ENCODE measurements at regions not wholly inside any gene's neighbourhood (a gene's known extent, or its start where the extent isn't known, plus 50 kb on each side); places are given as distances from the start of the nearest gene placed in this dataset.

DNA sequence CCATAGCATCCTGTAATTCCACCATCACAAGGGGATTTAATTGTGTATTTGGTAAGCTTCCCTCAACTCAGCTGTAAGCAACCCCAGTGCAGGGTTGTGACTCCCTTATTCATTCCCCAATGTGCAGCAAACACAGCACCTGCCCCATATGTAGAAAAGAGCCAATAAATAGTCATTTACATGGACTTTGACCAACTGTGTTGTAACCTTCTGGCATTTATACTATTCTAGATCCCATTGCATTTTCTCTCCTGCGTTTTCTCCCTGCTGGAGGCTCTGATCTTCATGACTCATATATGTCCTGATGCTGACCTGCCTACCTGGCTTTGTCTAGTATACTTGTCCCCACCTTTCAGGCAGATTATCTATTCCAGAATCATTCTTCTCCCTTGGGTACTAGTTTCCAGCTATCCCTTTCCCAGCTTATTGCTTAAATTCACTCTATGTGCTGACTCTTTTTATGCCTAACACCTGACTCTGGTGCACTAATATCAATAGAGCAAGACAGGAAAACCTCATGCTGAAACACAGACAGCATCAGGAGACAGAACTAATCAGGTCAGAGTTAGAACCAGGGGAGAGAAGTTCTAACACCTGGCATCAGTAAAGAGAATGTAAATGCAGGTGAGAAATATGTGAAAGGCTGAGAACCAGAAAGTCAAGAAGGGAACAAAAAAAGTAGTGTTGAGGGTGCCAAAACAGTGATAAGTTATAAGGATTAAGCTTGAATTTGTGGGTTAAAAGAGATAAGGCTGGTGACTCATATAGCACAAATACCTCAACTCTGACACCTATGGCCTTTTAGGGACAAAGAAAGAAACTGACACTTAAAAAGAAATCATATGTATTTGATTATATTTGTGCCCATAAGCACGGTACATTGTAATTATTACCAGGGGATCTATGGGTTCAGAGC is 402.7 kb downstream of the IPMK start:
- H3K4me3 ChIP-seq (ENCODE audit: low read depth, low read length): no peak overlapping the region
- no peaks in the 10 kb centered on the region for H3K27me3 ChIP-seq (replicated peaks)
- DNase-seq: no peak
- H3K27ac ChIP-seq: no peak overlapping the region
- no peaks in the 10 kb centered on the region for H3K36me3 ChIP-seq (replicated peaks)
- TF ChIP-seq CTCF (IDR thresholded peaks at IDR 0.05; ENCODE audit: low read depth, low read length, missing control alignments): no peak
- in situ Hi-C loops (cut with HindIII; ENCODE audit: low pct_ligation_motif_present, low sequenced_read_pairs): no loop called here

DNA sequence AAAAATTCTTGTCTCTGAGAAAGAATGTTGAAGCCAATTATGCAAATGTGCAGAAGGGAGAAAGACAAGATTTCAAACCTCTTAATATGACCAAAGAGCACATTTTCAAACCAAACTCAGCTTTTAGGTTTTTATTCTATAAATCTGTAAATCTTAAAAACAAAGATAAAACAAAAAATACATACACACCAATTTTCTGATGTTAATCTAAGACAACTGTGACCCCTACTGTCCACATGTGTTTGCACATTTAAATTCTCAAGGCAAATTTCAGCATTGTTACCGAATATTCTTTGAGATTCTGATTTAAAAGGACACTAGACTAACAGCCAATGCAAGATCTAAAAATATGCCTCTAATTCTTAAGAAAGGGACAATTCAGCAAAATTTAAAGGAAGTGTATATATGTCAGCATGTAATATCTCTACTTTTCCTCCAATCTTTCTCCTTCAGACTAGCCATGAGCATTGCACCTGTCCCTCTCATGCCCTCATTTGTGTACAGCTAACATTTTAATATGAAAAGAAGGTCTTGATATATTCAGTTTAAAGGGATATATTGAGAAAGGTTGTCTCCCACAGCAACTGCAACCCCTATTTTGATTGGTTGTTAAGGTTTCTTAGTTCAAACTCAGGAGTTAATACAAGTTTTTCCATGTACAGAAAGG is 417.9 kb downstream of the IPMK start:
- no peak for DNase-seq
- no peaks in the 10 kb centered on the region for H3K36me3 ChIP-seq (replicated peaks)
- in situ Hi-C loops (cut with HindIII; ENCODE audit: low pct_ligation_motif_present, low sequenced_read_pairs): no loop called here
- H3K4me3 ChIP-seq (ENCODE audit: low read depth, low read length): no peak overlapping the region
- H3K27me3 ChIP-seq (replicated peaks): no peaks in the 10 kb centered on the region
- no peak overlapping the region for H3K27ac ChIP-seq
- peak; percentile 34 for TF ChIP-seq CTCF (IDR thresholded peaks at IDR 0.05; ENCODE audit: low read depth, low read length, missing control alignments)

GRCh38 chr10:57846307-57847065 is 421.2 kb downstream of the IPMK start:
- Histone ChIP-seq H3K36me3 (replicated peaks) (no peaks in the 10 kb centered on the region), H3K27me3 (replicated peaks) (no peaks in the 10 kb centered on the region), H3K27ac (no peak overlapping the region), H3K4me3 (ENCODE audit: low read depth, low read length) (no peak overlapping the region)
- TF ChIP-seq CTCF (IDR thresholded peaks at IDR 0.05; ENCODE audit: low read depth, low read length, missing control alignments): no peak
- in situ Hi-C loops (cut with HindIII; ENCODE audit: low pct_ligation_motif_present, low sequenced_read_pairs): no loop called here
- no peak for DNase-seq

- Histone ChIP-seq H3K27ac (no peak overlapping the region), H3K4me3 (ENCODE audit: low read depth, low read length) (no peak overlapping the region), H3K27me3 (replicated peaks) (no peaks in the 10 kb centered on the region), H3K36me3 (replicated peaks) (no peaks in the 10 kb centered on the region)
- no peak for DNase-seq
- TF ChIP-seq CTCF (IDR thresholded peaks at IDR 0.05; ENCODE audit: low read depth, low read length, missing control alignments): no peak
- in situ Hi-C loops (cut with HindIII; ENCODE audit: low pct_ligation_motif_present, low sequenced_read_pairs): no loop called here
These were observed 423.2 kb downstream of the IPMK start for GRCh38 chr10:57844387-57844998.

GRCh38 chr10:57830877-57831560 is 436.7 kb downstream of the IPMK start:
- in situ Hi-C loops (cut with HindIII; ENCODE audit: low pct_ligation_motif_present, low sequenced_read_pairs): no loop called here
- no peak for TF ChIP-seq CTCF (IDR thresholded peaks at IDR 0.05; ENCODE audit: low read depth, low read length, missing control alignments)
- DNase-seq: no peak
- H3K36me3 ChIP-seq (replicated peaks): no peaks in the 10 kb centered on the region
- no peak overlapping the region for H3K4me3 ChIP-seq (ENCODE audit: low read depth, low read length)
- H3K27ac ChIP-seq: no peak overlapping the region
- H3K27me3 ChIP-seq (replicated peaks): no peaks in the 10 kb centered on the region

Data from brain microvascular endothelial cell (primary cell).